ENCODE measurements at regions not wholly inside any gene's neighbourhood (a gene's known extent, or its start where the extent isn't known, plus 50 kb on each side); places are given as distances from the start of the nearest gene placed in this dataset.

- POLR2A ChIA-PET = no interaction called here
- CTCF ChIA-PET = interaction anchor here (0.6 to 4.6 kb wide), 9 partner anchors 8 to 153 kb away, joined by 3 to 26 read pairs (median 4); no protein-coding TSS in a partner anchor
Measured at GRCh38 chr12:19891936-19892591, 452.8 kb downstream of the AEBP2 start.

DNA sequence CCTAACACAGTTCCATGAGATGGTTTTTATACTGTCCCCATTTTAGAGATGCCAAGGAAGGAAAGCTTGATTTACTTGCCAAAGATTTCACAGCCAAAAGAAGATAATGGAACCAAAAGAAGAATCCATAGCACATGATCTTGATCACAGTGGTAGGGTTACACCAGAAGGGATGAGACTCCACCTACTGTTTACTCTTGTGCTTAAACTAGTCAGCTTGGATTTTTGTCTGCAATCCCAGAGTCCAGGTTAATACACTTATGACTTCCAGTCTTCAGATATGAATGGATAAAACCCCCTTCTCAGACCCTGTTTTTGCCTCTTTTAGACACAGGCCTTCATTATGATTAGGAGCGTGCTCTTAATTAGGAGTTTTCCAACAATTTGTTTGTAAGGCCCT lies 454.2 kb downstream of the AEBP2 start:
- no peak for DNase-seq (ENCODE audit: low read depth, low spot score)
- TF ChIP-seq, protein P1, sequence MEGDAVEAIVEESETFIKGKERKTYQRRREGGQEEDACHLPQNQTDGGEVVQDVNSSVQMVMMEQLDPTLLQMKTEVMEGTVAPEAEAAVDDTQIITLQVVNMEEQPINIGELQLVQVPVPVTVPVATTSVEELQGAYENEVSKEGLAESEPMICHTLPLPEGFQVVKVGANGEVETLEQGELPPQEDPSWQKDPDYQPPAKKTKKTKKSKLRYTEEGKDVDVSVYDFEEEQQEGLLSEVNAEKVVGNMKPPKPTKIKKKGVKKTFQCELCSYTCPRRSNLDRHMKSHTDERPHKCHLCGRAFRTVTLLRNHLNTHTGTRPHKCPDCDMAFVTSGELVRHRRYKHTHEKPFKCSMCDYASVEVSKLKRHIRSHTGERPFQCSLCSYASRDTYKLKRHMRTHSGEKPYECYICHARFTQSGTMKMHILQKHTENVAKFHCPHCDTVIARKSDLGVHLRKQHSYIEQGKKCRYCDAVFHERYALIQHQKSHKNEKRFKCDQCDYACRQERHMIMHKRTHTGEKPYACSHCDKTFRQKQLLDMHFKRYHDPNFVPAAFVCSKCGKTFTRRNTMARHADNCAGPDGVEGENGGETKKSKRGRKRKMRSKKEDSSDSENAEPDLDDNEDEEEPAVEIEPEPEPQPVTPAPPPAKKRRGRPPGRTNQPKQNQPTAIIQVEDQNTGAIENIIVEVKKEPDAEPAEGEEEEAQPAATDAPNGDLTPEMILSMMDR (IDR thresholded peaks at IDR 0.05; ENCODE audit: insufficient read depth, low read length, missing control alignments) = peak; percentile 33
- ChIA-PET CTCF (interaction anchor here (1.0 to 4.6 kb wide), 14 partner anchors 9 to 503 kb away, joined by 3 to 26 read pairs (median 4); no protein-coding TSS in a partner anchor), POLR2A (no interaction called here)
- H3K4me3 ChIP-seq (ENCODE audit: low read depth, low read length) = no peak overlapping the region

More at GRCh38 chr12:19891936-19892591, 452.8 kb downstream of the AEBP2 start:
- H3K4me3 ChIP-seq (ENCODE audit: low read depth, low read length) = no peak overlapping the region
- TF ChIP-seq, protein P1 (IDR thresholded peaks at IDR 0.05; ENCODE audit: insufficient read depth, low read length, missing control alignments) = no peak
- DNase-seq (ENCODE audit: low read depth, low spot score) = no peak

DNA sequence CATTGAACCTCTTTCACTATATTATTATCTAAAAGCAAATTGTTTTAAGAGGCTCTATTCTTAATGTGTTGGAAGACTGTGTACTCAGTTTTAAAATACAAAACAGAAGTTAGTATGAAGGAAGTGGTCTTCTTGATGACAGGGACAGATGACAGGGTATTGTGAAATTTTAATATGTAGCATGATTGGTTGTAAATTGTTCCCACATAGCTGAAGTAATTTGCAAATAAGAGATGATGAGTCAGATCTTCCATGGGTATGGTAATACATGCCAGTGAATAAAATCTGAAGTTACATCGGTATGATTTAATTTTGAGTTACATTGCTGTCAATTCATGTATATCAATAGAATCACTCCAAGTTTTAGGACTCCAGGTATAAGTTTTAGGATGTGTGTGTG lies 454.8 kb downstream of the AEBP2 start:
- DNase-seq (ENCODE audit: low read depth, low spot score) = no peak
- CTCF ChIA-PET = interaction anchor here (1.0 to 4.6 kb wide), 13 partner anchors 9 to 502 kb away, joined by 3 to 26 read pairs (median 4); no protein-coding TSS in a partner anchor
- no peak overlapping the region for H3K4me3 ChIP-seq (ENCODE audit: low read depth, low read length)
- POLR2A ChIA-PET = no interaction called here
- TF ChIP-seq, protein P1 (IDR thresholded peaks at IDR 0.05; ENCODE audit: insufficient read depth, low read length, missing control alignments) = no peak

GRCh38 chr12:19894803-19895202 lies 455.5 kb downstream of the AEBP2 start:
- POLR2A ChIA-PET = no interaction called here
- no peak for DNase-seq (ENCODE audit: low read depth, low spot score)
- TF ChIP-seq, protein P1 (IDR thresholded peaks at IDR 0.05; ENCODE audit: insufficient read depth, low read length, missing control alignments) = no peak
- H3K4me3 ChIP-seq (ENCODE audit: low read depth, low read length) = no peak overlapping the region
- CTCF ChIA-PET = interaction anchor here (1.0 to 4.6 kb wide), 6 partner anchors 21 to 484 kb away, joined by 3 to 26 read pairs (median 8); no protein-coding TSS in a partner anchor

GRCh38 chr12:19895246-19896020 lies 456.1 kb downstream of the AEBP2 start:
- no peak overlapping the region for H3K4me3 ChIP-seq (ENCODE audit: low read depth, low read length)
- DNase-seq (ENCODE audit: low read depth, low spot score) = no peak
- POLR2A ChIA-PET = no interaction called here
- TF ChIP-seq, protein P1 (IDR thresholded peaks at IDR 0.05; ENCODE audit: insufficient read depth, low read length, missing control alignments) = no peak
- CTCF ChIA-PET = interaction anchor here (1.0 to 4.6 kb wide), 5 partner anchors 21 to 484 kb away, joined by 3 to 26 read pairs (median 13); no protein-coding TSS in a partner anchor

DNA sequence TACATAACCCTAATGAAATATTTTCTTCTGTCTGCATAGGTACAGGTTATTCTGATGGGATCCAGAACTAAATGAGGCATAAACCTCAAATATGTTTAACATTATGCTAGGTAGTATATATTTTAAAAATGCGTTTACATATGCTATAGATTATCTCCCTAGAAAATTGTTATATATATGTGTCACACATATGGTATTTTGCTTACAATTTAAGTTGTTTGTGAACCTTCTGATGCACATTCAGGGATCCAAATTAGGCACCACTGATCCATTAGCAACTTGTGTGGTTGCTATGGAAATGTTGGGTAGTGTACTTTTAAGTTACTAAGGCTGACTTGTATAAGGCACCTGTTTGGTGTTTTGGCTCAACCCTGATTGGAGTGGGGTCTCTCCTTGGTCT lies 456.7 kb downstream of the AEBP2 start:
- no peak for DNase-seq (ENCODE audit: low read depth, low spot score)
- ChIA-PET POLR2A (no interaction called here), CTCF (no interaction called here)
- TF ChIP-seq, protein P1 (IDR thresholded peaks at IDR 0.05; ENCODE audit: insufficient read depth, low read length, missing control alignments) = no peak
- no peak overlapping the region for H3K4me3 ChIP-seq (ENCODE audit: low read depth, low read length)
